ENCODE measurements at regions not wholly inside any gene's neighbourhood (a gene's known extent, or its start where the extent isn't known, plus 50 kb on each side); places are given as distances from the start of the nearest gene placed in this dataset.

- H3K4me1 ChIP-seq = no peaks in the 10 kb centered on the region
- no peaks in the 10 kb centered on the region for H3K27me3 ChIP-seq
- DNase-seq (ENCODE audit: low spot score) = no peak
- no peak overlapping the region for H3K4me3 ChIP-seq
- no peaks in the 10 kb centered on the region for H3K9me3 ChIP-seq
- TF ChIP-seq CTCF (IDR thresholded peaks at IDR 0.05) = no peak
- no peaks in the 10 kb centered on the region for H3K36me3 ChIP-seq
- H3K27ac ChIP-seq = no peak overlapping the region
Measured at GRCh38 chr12:91394903-91395302, 212.3 kb upstream of the DCN start.

- H3K36me3 ChIP-seq = no peaks in the 10 kb centered on the region
- no peaks in the 10 kb centered on the region for H3K9me3 ChIP-seq
- H3K27me3 ChIP-seq = no peaks in the 10 kb centered on the region
- no peak for TF ChIP-seq CTCF (IDR thresholded peaks at IDR 0.05)
- no peak overlapping the region for H3K27ac ChIP-seq
- no peak overlapping the region for H3K4me3 ChIP-seq
- peaks cover 0 to 9% of the 10 kb centered on the region in 2 donors for H3K4me1 ChIP-seq
- DNase-seq (ENCODE audit: low spot score) = no peak
Measured at GRCh38 chr12:91388573-91388972, 206.0 kb upstream of the DCN start.

- Histone ChIP-seq H3K4me3 (no peak overlapping the region), H3K27me3 (no peaks in the 10 kb centered on the region), H3K36me3 (no peaks in the 10 kb centered on the region), H3K4me1 (peaks cover 0 to 9% of the 10 kb centered on the region in 2 donors), H3K27ac (no peak overlapping the region), H3K9me3 (no peaks in the 10 kb centered on the region)
- TF ChIP-seq CTCF (IDR thresholded peaks at IDR 0.05) = no peak
- no peak for DNase-seq (ENCODE audit: low spot score)
Measured at GRCh38 chr12:91387461-91388134, 205.0 kb upstream of the DCN start.

- Histone ChIP-seq H3K36me3 (no peaks in the 10 kb centered on the region), H3K4me3 (no peak overlapping the region), H3K27me3 (no peaks in the 10 kb centered on the region), H3K27ac (no peak overlapping the region), H3K9me3 (no peaks in the 10 kb centered on the region), H3K4me1 (peaks cover 0 to 9% of the 10 kb centered on the region in 2 donors)
- no peak for DNase-seq (ENCODE audit: low spot score)
- TF ChIP-seq CTCF (IDR thresholded peaks at IDR 0.05) = no peak
Measured at GRCh38 chr12:91384806-91385205, 202.2 kb upstream of the DCN start.

- H3K27me3 ChIP-seq = no peaks in the 10 kb centered on the region
- TF ChIP-seq CTCF (IDR thresholded peaks at IDR 0.05) = no peak
- no peaks in the 10 kb centered on the region for H3K9me3 ChIP-seq
- H3K27ac ChIP-seq = no peak overlapping the region
- no peak for DNase-seq (ENCODE audit: low spot score)
- peaks cover 0 to 9% of the 10 kb centered on the region in 2 donors for H3K4me1 ChIP-seq
- H3K36me3 ChIP-seq = no peaks in the 10 kb centered on the region
- H3K4me3 ChIP-seq = no peak overlapping the region
Measured at GRCh38 chr12:91384366-91384765, 201.7 kb upstream of the DCN start.

GRCh38 chr12:91383099-91383498 lies 200.5 kb upstream of the DCN start:
- Histone ChIP-seq H3K4me3 (no peak overlapping the region), H3K9me3 (no peaks in the 10 kb centered on the region), H3K27me3 (no peaks in the 10 kb centered on the region), H3K4me1 (peaks cover 0 to 3% of the 10 kb centered on the region in 2 donors), H3K27ac (no peak overlapping the region), H3K36me3 (no peaks in the 10 kb centered on the region)
- no peak for DNase-seq (ENCODE audit: low spot score)
- TF ChIP-seq CTCF (IDR thresholded peaks at IDR 0.05) = no peak

All from right atrium auricular region (tissue), 2 donors.